ENCODE measurements at regions not wholly inside any gene's neighbourhood (a gene's known extent, or its start where the extent isn't known, plus 50 kb on each side); places are given as distances from the start of the nearest gene placed in this dataset.

DNA sequence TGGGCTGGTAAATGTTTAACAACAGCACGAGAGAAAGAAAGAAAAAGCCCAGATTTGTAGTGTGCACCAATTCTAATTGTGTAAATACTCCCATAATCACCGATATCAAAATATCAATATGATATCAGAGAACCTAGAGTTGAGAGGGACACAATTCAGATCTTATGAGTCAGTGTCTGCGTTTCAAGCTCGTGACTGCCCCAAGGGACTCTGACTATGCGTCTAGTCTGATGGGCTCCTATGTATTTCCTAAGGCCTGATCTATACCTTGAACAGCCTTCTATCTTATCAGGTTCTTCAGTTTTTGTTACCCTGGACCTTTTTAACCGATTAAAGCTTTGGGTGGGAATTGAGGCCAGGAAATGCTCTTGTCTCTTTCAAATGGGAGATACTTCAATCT is 243.0 kb upstream of the SLC24A2 start:
- FAIRE-seq (no peak), DNase-seq (ENCODE audit: low read depth in 1 of 2, low spot score in 2 of 2) (no peak)
- Histone ChIP-seq H3K4me1 (replicated peaks in 1 of 4; ENCODE audit: control insufficient read depth in 3 of 4, insufficient read depth in 4 of 4, low read length in 3 of 4) (no peaks in the 10 kb centered on the region), H2BK15ac (ENCODE audit: low read length) (no peak overlapping the region), H3K4me3 (ENCODE audit: extremely low read depth in 1 of 4, insufficient read depth in 2 of 4, low read depth in 3 of 4, low read length in 4 of 4) (no peak overlapping the region), H3K14ac (ENCODE audit: insufficient read length) (no peak overlapping the region), H3K9ac (replicated peaks in 1 of 4; ENCODE audit: extremely low read depth in 1 of 4, low read depth in 3 of 4, low read length in 3 of 4) (no peak overlapping the region), H3K4me2 (ENCODE audit: insufficient read depth in 1 of 2, low read depth in 2 of 2, low read length in 2 of 2) (no peak overlapping the region), H3K23me2 (ENCODE audit: low read depth, low read length) (no peaks in the 10 kb centered on the region; the same call in 1 of the 2 replicates), H2BK5ac (ENCODE audit: low read depth, low read length) (no peak overlapping the region), H3K79me2 (ENCODE audit: control insufficient read depth in 1 of 2, insufficient read depth in 2 of 2, low read length in 2 of 2) (no peaks in the 10 kb centered on the region), H2AFZ (ENCODE audit: low read length) (no peak overlapping the region), H3K9me3 (ENCODE audit: insufficient read depth in 2 of 2, low read depth in 1 of 2, low read length in 1 of 2) (no peaks in the 10 kb centered on the region), H3K36me3 (ENCODE audit: control insufficient read depth in 2 of 4, insufficient read depth in 4 of 4, low read length in 3 of 4) (no peaks in the 10 kb centered on the region), H3K27me3 (replicated peaks in 1 of 4; ENCODE audit: control insufficient read depth in 3 of 4, extremely low read depth in 1 of 4, insufficient read depth in 3 of 4, low read length in 3 of 4) (no peaks in the 10 kb centered on the region), H3K18ac (ENCODE audit: extremely low read depth, low read length) (no peak overlapping the region), H2BK20ac (ENCODE audit: low read length) (no peak overlapping the region), H3K4ac (replicated peaks; ENCODE audit: insufficient read length, low read depth, low read length) (no peak overlapping the region), H2BK120ac (replicated peaks; ENCODE audit: low read depth, low read length) (no peak overlapping the region), H3K56ac (replicated peaks; ENCODE audit: insufficient read length, low read depth, low read length) (no peak overlapping the region), H4K20me1 (replicated peaks in 1 of 2; ENCODE audit: control insufficient read depth in 1 of 2, insufficient read depth in 2 of 2, low read length in 2 of 2) (no peaks in the 10 kb centered on the region), H3K27ac (ENCODE audit: low read depth, low read length) (no peak overlapping the region), H4K91ac (replicated peaks; ENCODE audit: insufficient read length, low read length) (no peak overlapping the region), H4K8ac (ENCODE audit: extremely low read depth, insufficient read depth, low read length) (no peak overlapping the region), H2BK12ac (ENCODE audit: low read depth, low read length) (no peak overlapping the region), H3K23ac (ENCODE audit: insufficient read length) (no peak overlapping the region), H3K79me1 (ENCODE audit: low read depth, low read length) (no peaks in the 10 kb centered on the region), H2AK5ac (ENCODE audit: low read depth, low read length) (no peak overlapping the region), H4K5ac (ENCODE audit: insufficient read length, low read depth, low read length) (no peak overlapping the region)
- WGBS, 2 experiments (ENCODE audit: extremely low coverage in 1 of 2, insufficient coverage in 1 of 2, insufficient read length in 1 of 2, insufficient replicate concordance in 2 of 2, low coverage in 1 of 2, low lambda C conversion rate in 2 of 2, missing lambda C conversion rate in 1 of 2) = 85% methylated on average over 6 of the region's 6 CpGs; no CpG with 5 or more reads in 1 of the 2 experiments
- ChIA-PET CTCF (ENCODE audit: partially characterized antibody) (interaction anchor here (1.0 kb wide), 1 partner anchor 109 kb away, joined by 3 read pairs; no protein-coding TSS in a partner anchor), POLR2A (ENCODE audit: partially characterized antibody) (no interaction called here)
- TF ChIP-seq NANOG (IDR thresholded peaks at IDR 0.05; ENCODE audit: insufficient read depth, low read depth, low read length, poor library complexity, severe bottlenecking) (no peak), SP1 (IDR thresholded peaks at IDR 0.05; ENCODE audit: low read depth, low read length) (no peak), RBBP5 (IDR thresholded peaks at IDR 0.05; ENCODE audit: borderline replicate concordance, low read depth, low read length) (no peak), SIX5 (IDR thresholded peaks at IDR 0.05; ENCODE audit: low read depth, low read length) (no peak), EZH2 (IDR thresholded peaks at IDR 0.05; ENCODE audit: low read depth, low read length, severe bottlenecking) (no peak), CREB1 (IDR thresholded peaks at IDR 0.05) (no peak), SP2 (IDR thresholded peaks at IDR 0.05; ENCODE audit: low read length) (no peak), KDM1A (IDR thresholded peaks at IDR 0.05; ENCODE audit: borderline replicate concordance, low read length) (no peak), GABPA (IDR thresholded peaks at IDR 0.05; ENCODE audit: borderline replicate concordance, insufficient read depth, low read length) (no peak)

Measured in H1 (cell line).